Transverse colon (tissue), 4 donors: ENCODE measurements at regions not wholly inside any gene's neighbourhood (a gene's known extent, or its start where the extent isn't known, plus 50 kb on each side); places are given as distances from the start of the nearest gene placed in this dataset.

Experiments used
- EP300 ChIP-seq: sonication (generic); formaldehyde crosslinking; IDR thresholded peaks from one replicate; pipeline ENCODE4 v1.6.1; 2017; ENCODE audit warnings: antibody characterized with exemption, low read depth
- POLR2A ChIP-seq: fragments of 450-650 bp; IDR thresholded peaks from one replicate; pipeline ENCODE4 v1.6.1; 2016; ENCODE audit warnings: antibody characterized with exemption, mild to moderate bottlenecking, moderate library complexity
- POLR2AphosphoS5 ChIP-seq, 3 donors: sonication (generic); formaldehyde crosslinking; IDR thresholded peaks; one replicate each; pipeline ENCODE4 v1.6.1; 2016; ENCODE audit warnings: antibody characterized with exemption in 3 of 3
- TF ChIP-seq, protein P1 (sequence below), 5 experiments: fragments of 200-600 bp in 3 of 5; fragments of 450-650 bp in 2 of 5; sonication (generic) in 3 of 5; IDR thresholded peaks; 1 replicate in 2 of 5; 2 replicates in 3 of 5; pipeline ENCODE4 v1.5.1; 2016 to 2017; ENCODE audit warnings: antibody characterized with exemption in 5 of 5, inconsistent platforms in 3 of 5, mild to moderate bottlenecking in 2 of 5, moderate library complexity in 1 of 5

DNA sequence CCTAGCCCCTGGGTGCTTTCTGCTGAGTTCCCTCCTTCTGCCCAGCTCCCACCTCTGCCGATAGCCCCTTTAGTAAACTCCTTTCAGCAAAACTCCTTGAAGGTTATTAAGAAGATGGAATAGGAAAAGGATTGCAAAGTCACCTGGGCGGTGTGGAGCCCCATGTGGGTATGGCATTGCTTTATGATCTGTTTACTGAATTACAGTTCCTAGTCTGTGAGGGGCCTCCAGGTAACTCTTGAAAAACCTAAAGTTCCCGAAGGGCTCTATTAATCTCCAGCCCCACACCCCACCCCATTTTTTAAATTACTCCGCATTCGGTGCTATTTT, 116.9 kb upstream of the UXS1 start:
- TF ChIP-seq EP300 (no peak), POLR2A (no peak), POLR2AphosphoS5 (IDR thresholded peaks at IDR 0.05) (no peak)
- TF ChIP-seq, protein P1, sequence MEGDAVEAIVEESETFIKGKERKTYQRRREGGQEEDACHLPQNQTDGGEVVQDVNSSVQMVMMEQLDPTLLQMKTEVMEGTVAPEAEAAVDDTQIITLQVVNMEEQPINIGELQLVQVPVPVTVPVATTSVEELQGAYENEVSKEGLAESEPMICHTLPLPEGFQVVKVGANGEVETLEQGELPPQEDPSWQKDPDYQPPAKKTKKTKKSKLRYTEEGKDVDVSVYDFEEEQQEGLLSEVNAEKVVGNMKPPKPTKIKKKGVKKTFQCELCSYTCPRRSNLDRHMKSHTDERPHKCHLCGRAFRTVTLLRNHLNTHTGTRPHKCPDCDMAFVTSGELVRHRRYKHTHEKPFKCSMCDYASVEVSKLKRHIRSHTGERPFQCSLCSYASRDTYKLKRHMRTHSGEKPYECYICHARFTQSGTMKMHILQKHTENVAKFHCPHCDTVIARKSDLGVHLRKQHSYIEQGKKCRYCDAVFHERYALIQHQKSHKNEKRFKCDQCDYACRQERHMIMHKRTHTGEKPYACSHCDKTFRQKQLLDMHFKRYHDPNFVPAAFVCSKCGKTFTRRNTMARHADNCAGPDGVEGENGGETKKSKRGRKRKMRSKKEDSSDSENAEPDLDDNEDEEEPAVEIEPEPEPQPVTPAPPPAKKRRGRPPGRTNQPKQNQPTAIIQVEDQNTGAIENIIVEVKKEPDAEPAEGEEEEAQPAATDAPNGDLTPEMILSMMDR (IDR thresholded peaks at IDR 0.05) = no peak
